ENCODE measurements at regions not wholly inside any gene's neighbourhood (a gene's known extent, or its start where the extent isn't known, plus 50 kb on each side); places are given as distances from the start of the nearest gene placed in this dataset.

GRCh38 chr16:86367291-86368072, 142.8 kb upstream of the FOXF1 start:
- no peak for DNase-seq (ENCODE audit: low spot score)

- DNase-seq (ENCODE audit: low spot score), result no peak
Measured at GRCh38 chr16:86368261-86368660, 142.1 kb upstream of the FOXF1 start.

- no peak for DNase-seq (ENCODE audit: low spot score)
Measured at GRCh38 chr16:86370062-86370461, 140.3 kb upstream of the FOXF1 start.

GRCh38 chr16:86371083-86371803, 139.1 kb upstream of the FOXF1 start:
- no peak for DNase-seq (ENCODE audit: low spot score)

GRCh38 chr16:86372193-86372592, 138.1 kb upstream of the FOXF1 start:
- no peak for DNase-seq (ENCODE audit: low spot score)

GRCh38 chr16:86373276-86373901, 136.9 kb upstream of the FOXF1 start:
- no peak for DNase-seq (ENCODE audit: low spot score)

GRCh38 chr16:86374603-86375130, 135.7 kb upstream of the FOXF1 start:
- no peak for DNase-seq (ENCODE audit: low spot score)

GRCh38 chr16:86375364-86375763, 135.0 kb upstream of the FOXF1 start:
- DNase-seq (ENCODE audit: low spot score), result no peak

GRCh38 chr16:86375851-86376250, 134.5 kb upstream of the FOXF1 start:
- DNase-seq (ENCODE audit: low spot score), result no peak

- DNase-seq (ENCODE audit: low spot score), result no peak
Measured at GRCh38 chr16:86376837-86377236, 133.5 kb upstream of the FOXF1 start.

- DNase-seq (ENCODE audit: low spot score), result no peak
Measured at GRCh38 chr16:86377251-86378022, 132.9 kb upstream of the FOXF1 start.

- no peak for DNase-seq (ENCODE audit: low spot score)
Measured at GRCh38 chr16:86378128-86378527, 132.2 kb upstream of the FOXF1 start.

GRCh38 chr16:86378831-86379504, 131.4 kb upstream of the FOXF1 start:
- DNase-seq (ENCODE audit: low spot score), result no peak

GRCh38 chr16:86379505-86379846, 130.9 kb upstream of the FOXF1 start:
- no peak for DNase-seq (ENCODE audit: low spot score)

GRCh38 chr16:86380030-86380429, 130.3 kb upstream of the FOXF1 start:
- DNase-seq (ENCODE audit: low spot score), result no peak

GRCh38 chr16:86381491-86381890, 128.8 kb upstream of the FOXF1 start:
- DNase-seq (ENCODE audit: low spot score), result no peak

GRCh38 chr16:86382067-86382773, 128.1 kb upstream of the FOXF1 start:
- no peak for DNase-seq (ENCODE audit: low spot score)

GRCh38 chr16:86382774-86383407, 127.4 kb upstream of the FOXF1 start:
- DNase-seq (ENCODE audit: low spot score), result no peak

- DNase-seq (ENCODE audit: low spot score), result no peak
Measured at GRCh38 chr16:86383488-86384262, 126.7 kb upstream of the FOXF1 start.

GRCh38 chr16:86384263-86384649, 126.1 kb upstream of the FOXF1 start:
- DNase-seq (ENCODE audit: low spot score), result no peak

All from CD4-positive, alpha-beta T cell treated with Interleukin-6 at 100 ng/mL for 8 hours (primary cell).